ENCODE measurements at regions not wholly inside any gene's neighbourhood (a gene's known extent, or its start where the extent isn't known, plus 50 kb on each side); places are given as distances from the start of the nearest gene placed in this dataset.

- no peak for TF ChIP-seq CTCF (IDR thresholded peaks at IDR 0.05)
- no peak for TF ChIP-seq POLR2AphosphoS5 (IDR thresholded peaks at IDR 0.05; ENCODE audit: low read depth, low read length)
- no peak for TF ChIP-seq REST (IDR thresholded peaks at IDR 0.05; ENCODE audit: insufficient read depth in 1 of 2, low read depth in 2 of 2, low read length in 1 of 2)
Measured at GRCh38 chr4:140277576-140277975, 95.9 kb upstream of the SCOC start.
